GM19324 (cell line): ENCODE measurements at regions not wholly inside any gene's neighbourhood (a gene's known extent, or its start where the extent isn't known, plus 50 kb on each side); places are given as distances from the start of the nearest gene placed in this dataset.
"Not testable (repeated sequence)": the region's sequence is repeated elsewhere in the genome, so short reads cannot be mapped to it uniquely, and the experiment has no call there.

Experiments used
- ATAC-seq: cut with Tn5 transposase; IDR thresholded peaks from one replicate; pipeline ENCODE4 v1.9.1; 2021; ENCODE audit warnings: mild to moderate bottlenecking, moderate library complexity; ENCODE audit not compliant: unreplicated experiment, low FRiP score

- ATAC-seq, result no peak
Measured at GRCh38 chr2:36170805-36171204, 184.8 kb upstream of the CRIM1 start.

- ATAC-seq, result no peak
Measured at GRCh38 chr2:36169843-36170242, 185.7 kb upstream of the CRIM1 start.

- no peak for ATAC-seq
Measured at GRCh38 chr2:36168115-36168514, 187.5 kb upstream of the CRIM1 start.

GRCh38 chr2:36165132-36165531 lies 190.4 kb upstream of the CRIM1 start:
- peak; percentile 52 for ATAC-seq

GRCh38 chr2:36163520-36164254 lies 191.9 kb upstream of the CRIM1 start:
- ATAC-seq, result peak; percentile 60

GRCh38 chr2:36157093-36157492 lies 198.5 kb upstream of the CRIM1 start:
- not testable (repeated sequence) for ATAC-seq

GRCh38 chr2:36147670-36148390 lies 207.7 kb upstream of the CRIM1 start:
- peak; percentile 79 for ATAC-seq

- ATAC-seq, result no peak
Measured at GRCh38 chr2:36146765-36147164, 208.8 kb upstream of the CRIM1 start.

GRCh38 chr2:36140391-36140790 lies 215.2 kb upstream of the CRIM1 start:
- no peak for ATAC-seq

GRCh38 chr2:36137612-36138011 lies 218.0 kb upstream of the CRIM1 start:
- ATAC-seq, result no peak

GRCh38 chr2:36134281-36134680 lies 221.3 kb upstream of the CRIM1 start:
- no peak for ATAC-seq

GRCh38 chr2:36128359-36128758 lies 227.2 kb upstream of the CRIM1 start:
- ATAC-seq, result no peak

- ATAC-seq, result no peak
Measured at GRCh38 chr2:36125702-36126101, 229.9 kb upstream of the CRIM1 start.

- ATAC-seq, result no peak
Measured at GRCh38 chr2:36123995-36124394, 231.6 kb upstream of the CRIM1 start.

- ATAC-seq, result no peak
Measured at GRCh38 chr2:36097022-36097421, 258.6 kb upstream of the CRIM1 start.

- not testable (repeated sequence) for ATAC-seq
Measured at GRCh38 chr2:36091844-36092741, 263.5 kb upstream of the CRIM1 start.

- no peak for ATAC-seq
Measured at GRCh38 chr2:36088716-36089328, 266.8 kb upstream of the CRIM1 start.

- ATAC-seq, result no peak
Measured at GRCh38 chr2:36087344-36087743, 268.2 kb upstream of the CRIM1 start.

- no peak for ATAC-seq
Measured at GRCh38 chr2:36079793-36080192, 275.8 kb upstream of the CRIM1 start.

- ATAC-seq, result no peak
Measured at GRCh38 chr2:36074008-36074407, 281.6 kb upstream of the CRIM1 start.

GRCh38 chr2:36071698-36072097 lies 283.9 kb upstream of the CRIM1 start:
- ATAC-seq, result no peak
